Liver (tissue), 7 donors: ENCODE measurements at regions not wholly inside any gene's neighbourhood (a gene's known extent, or its start where the extent isn't known, plus 50 kb on each side); places are given as distances from the start of the nearest gene placed in this dataset.

ENCODE experiments used
- DNase-seq: peaks from one replicate; pipeline ENCODE4 v3.0.0-alpha.2; 2017; ENCODE audit warnings: low spot score
- H3K27ac ChIP-seq, 2 donors: one replicate each; pipeline ENCODE4 v1.7.0; 2013; ENCODE audit warnings: inconsistent platforms in 2 of 2, low read length in 2 of 2, control low read depth in 1 of 2, low read depth in 1 of 2, mild to moderate bottlenecking in 1 of 2
- H3K27me3 ChIP-seq, 4 donors: one replicate each; pipeline versions ENCODE4 v1.6.1 to v1.7.0; 2013; ENCODE audit warnings: low read length in 3 of 4, inconsistent platforms in 1 of 4, mild to moderate bottlenecking in 1 of 4, moderate library complexity in 1 of 4; ENCODE audit not compliant: control insufficient read depth in 4 of 4, insufficient read depth in 4 of 4
- H3K36me3 ChIP-seq, 4 donors: one replicate each; pipeline versions ENCODE4 v1.6.1 to v1.7.0; 2013; ENCODE audit warnings: low read length in 3 of 4, mild to moderate bottlenecking in 3 of 4, low read depth in 1 of 4, moderate library complexity in 1 of 4; ENCODE audit not compliant: control insufficient read depth in 4 of 4, insufficient read depth in 3 of 4
- H3K4me1 ChIP-seq, 4 donors: one replicate each; pipeline versions ENCODE4 v1.6.1 to v1.7.0; 2013; ENCODE audit warnings: low read length in 3 of 4, mild to moderate bottlenecking in 3 of 4, moderate library complexity in 1 of 4; ENCODE audit not compliant: control insufficient read depth in 4 of 4, insufficient read depth in 4 of 4
- H3K4me3 ChIP-seq, 3 donors: one replicate each; pipeline versions ENCODE4 v1.6.1 to v1.7.0; 2013; ENCODE audit warnings: low read length in 3 of 3, control low read depth in 1 of 3, low read depth in 1 of 3, mild to moderate bottlenecking in 1 of 3
- H3K9ac ChIP-seq, 2 donors: one replicate each; pipeline ENCODE4 v1.7.0; 2013; ENCODE audit warnings: low read length in 2 of 2, mild to moderate bottlenecking in 2 of 2, moderate library complexity in 2 of 2, control low read depth in 1 of 2, low read depth in 1 of 2
- H3K9me3 ChIP-seq, 4 donors: one replicate each; pipeline versions ENCODE4 v1.6.1 to v1.7.0; 2013; ENCODE audit warnings: low read length in 3 of 4; ENCODE audit not compliant: control insufficient read depth in 4 of 4
- ATF3 ChIP-seq: IDR thresholded peaks from 2 replicates; pipeline ENCODE4 v1.6.1; 2016; ENCODE audit warnings: antibody characterized with exemption
- HNF4A ChIP-seq, 2 donors: conservative IDR thresholded peaks; 2 replicates each; pipeline ENCODE4 v1.6.1; 2016; ENCODE audit warnings: antibody characterized with exemption in 2 of 2, mild to moderate bottlenecking in 2 of 2
- JUND ChIP-seq, 2 donors: IDR thresholded peaks; 2 replicates each; pipeline ENCODE4 v1.6.1; 2016; ENCODE audit warnings: antibody characterized with exemption in 2 of 2
- REST ChIP-seq: IDR thresholded peaks from 2 replicates; pipeline ENCODE4 v1.6.1; 2016; ENCODE audit warnings: antibody characterized with exemption, mild to moderate bottlenecking
- RXRA ChIP-seq, 2 donors: IDR thresholded peaks; 2 replicates each; pipeline ENCODE4 v1.6.1; 2017 to 2018; ENCODE audit warnings: antibody characterized with exemption in 2 of 2, mild to moderate bottlenecking in 1 of 2
- SP1 ChIP-seq: IDR thresholded peaks from 2 replicates; pipeline ENCODE4 v1.6.1; 2018; ENCODE audit warnings: antibody characterized with exemption, mild to moderate bottlenecking
- TAF1 ChIP-seq: conservative IDR thresholded peaks from 2 replicates; pipeline ENCODE4 v1.6.1; 2016; ENCODE audit warnings: antibody characterized with exemption, mild to moderate bottlenecking
- ZBTB33 ChIP-seq: IDR thresholded peaks from 2 replicates; pipeline ENCODE4 v1.6.1; 2016; ENCODE audit warnings: antibody characterized with exemption
- WGBS: extraction: QIAGEN DNeasy Blood & Tissue Kit; methylation state at CpG from one replicate; pipeline ENCODE4 v1.1.7; 2013; 5-methylcytosine and 5-hydroxymethylcytosine counted together
- TF ChIP-seq, protein P1 (sequence below): IDR thresholded peaks from 2 replicates; pipeline ENCODE4 v1.6.1; 2016; ENCODE audit warnings: antibody characterized with exemption
- donor health status: healthy.
- donor health status: healthy.
- donor health status: healthy.
- donor health status: healthy.

GRCh38 chr18:72154926-72155325 is 389.2 kb downstream of the CBLN2 start (continued):
- TF ChIP-seq REST (no peak), TAF1 (no peak), JUND (IDR thresholded peaks at IDR 0.05) (no peak)

DNA sequence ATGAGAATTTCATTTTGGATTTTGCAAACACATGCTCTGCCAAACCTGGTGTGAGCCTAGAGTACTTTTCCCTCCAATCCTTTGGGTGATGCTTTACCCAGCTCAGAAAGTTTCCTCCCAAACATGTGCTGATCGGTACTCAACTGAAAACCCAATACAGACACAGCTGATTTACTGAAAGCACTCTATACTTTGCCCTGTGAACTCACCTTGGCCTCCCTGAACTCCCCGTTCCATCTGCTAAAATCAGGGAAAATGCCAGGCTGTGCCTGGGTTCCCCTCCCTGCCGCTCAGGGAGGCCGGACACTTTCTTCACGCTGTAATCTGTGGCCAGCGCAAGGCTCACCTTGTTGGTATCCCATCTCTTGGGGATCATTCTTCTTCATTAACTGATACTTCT is 391.2 kb downstream of the CBLN2 start:
- WGBS = 80% methylated on average over 6 of the region's 6 CpGs
- Histone ChIP-seq H3K9ac (no peak overlapping the region), H3K27me3 (no peaks in the 10 kb centered on the region), H3K36me3 (no peaks in the 10 kb centered on the region), H3K27ac (no peak overlapping the region), H3K4me1 (peaks cover 0 to 8% (median 0%) of the 10 kb centered on the region in 4 donors), H3K4me3 (no peak overlapping the region), H3K9me3 (no peaks in the 10 kb centered on the region)
- peak; percentile 6 to 36 for TF ChIP-seq HNF4A (conservative IDR thresholded peaks at IDR 0.05)
- TF ChIP-seq, protein P1, sequence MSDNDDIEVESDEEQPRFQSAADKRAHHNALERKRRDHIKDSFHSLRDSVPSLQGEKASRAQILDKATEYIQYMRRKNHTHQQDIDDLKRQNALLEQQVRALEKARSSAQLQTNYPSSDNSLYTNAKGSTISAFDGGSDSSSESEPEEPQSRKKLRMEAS = no peak
- no peak for TF ChIP-seq ZBTB33
- peak in 1 of 2 donors; percentile 14 for TF ChIP-seq RXRA (IDR thresholded peaks at IDR 0.05)
- DNase-seq = no peak

DNA sequence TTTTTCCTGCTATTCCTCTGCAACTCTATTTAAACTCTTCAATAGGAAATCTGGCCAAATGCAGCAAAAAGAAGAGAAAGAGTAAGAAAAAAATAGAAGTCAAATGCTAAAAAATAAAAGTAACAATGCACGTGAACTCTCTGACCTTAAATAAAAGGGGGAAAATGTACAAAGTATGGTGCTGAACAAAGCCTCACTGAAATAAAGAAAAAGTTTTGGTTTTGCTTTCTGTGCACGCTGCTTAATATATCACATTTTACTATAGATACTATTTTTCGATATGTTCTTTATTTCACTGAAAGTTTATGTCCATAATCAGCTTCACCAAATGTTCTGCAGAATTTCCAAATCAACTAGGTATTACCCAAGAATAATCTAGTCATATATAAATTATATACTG is 396.3 kb downstream of the CBLN2 start:
- Histone ChIP-seq H3K27ac (no peak overlapping the region), H3K4me1 (no peaks in the 10 kb centered on the region), H3K36me3 (no peaks in the 10 kb centered on the region), H3K9ac (no peak overlapping the region), H3K4me3 (no peak overlapping the region), H3K27me3 (no peaks in the 10 kb centered on the region), H3K9me3 (no peaks in the 10 kb centered on the region)
- WGBS = 88% methylated on average over 3 of the region's 3 CpGs
- TF ChIP-seq SP1 (no peak), ZBTB33 (no peak), ATF3 (no peak), HNF4A (conservative IDR thresholded peaks at IDR 0.05) (no peak)
- DNase-seq = no peak
